ENCODE measurements at regions not wholly inside any gene's neighbourhood (a gene's known extent, or its start where the extent isn't known, plus 50 kb on each side); places are given as distances from the start of the nearest gene placed in this dataset.
A peak's percentile ranks its signal among the peaks of the same experiment; 100 is the strongest.
"Not testable (repeated sequence)": the region's sequence is repeated elsewhere in the genome, so short reads cannot be mapped to it uniquely, and the experiment has no call there.

GRCh38 chrX:25151749-25152148 is 136.0 kb upstream of the ARX start:
- DNase-seq (ENCODE audit: low spot score in 2 of 2) = no peak
- FAIRE-seq = no peak

GRCh38 chrX:25144043-25144940 is 128.5 kb upstream of the ARX start:
- FAIRE-seq = no peak
- DNase-seq (ENCODE audit: low spot score in 2 of 2) = peak in 1 of 2 donors; percentile 2

GRCh38 chrX:25143596-25143995 is 127.8 kb upstream of the ARX start:
- DNase-seq (ENCODE audit: low spot score in 2 of 2) (no peak), FAIRE-seq (no peak)

- no peak for FAIRE-seq
- DNase-seq (ENCODE audit: low spot score in 2 of 2) = no peak
Measured at GRCh38 chrX:25141684-25142083, 125.9 kb upstream of the ARX start.

- FAIRE-seq (no peak), DNase-seq (ENCODE audit: low spot score in 2 of 2) (no peak)
Measured at GRCh38 chrX:25131055-25131454, 115.3 kb upstream of the ARX start.

- FAIRE-seq (no peak), DNase-seq (ENCODE audit: low spot score in 2 of 2) (no peak)
Measured at GRCh38 chrX:25130619-25131018, 114.9 kb upstream of the ARX start.

GRCh38 chrX:25125483-25125882 is 109.7 kb upstream of the ARX start:
- FAIRE-seq = no peak

GRCh38 chrX:25124391-25124790 is 108.6 kb upstream of the ARX start:
- DNase-seq (ENCODE audit: low spot score in 2 of 2) (no peak), FAIRE-seq (no peak)

More at GRCh38 chrX:25125483-25125882, 109.7 kb upstream of the ARX start:
- DNase-seq (ENCODE audit: low spot score in 2 of 2) = no peak

- FAIRE-seq = no peak
- DNase-seq (ENCODE audit: low spot score in 2 of 2) = no peak
Measured at GRCh38 chrX:25112156-25112555, 96.4 kb upstream of the ARX start.

- FAIRE-seq (no peak), DNase-seq (ENCODE audit: low spot score in 2 of 2) (no peak)
Measured at GRCh38 chrX:25108481-25108880, 92.7 kb upstream of the ARX start.

GRCh38 chrX:25105221-25105620 is 89.5 kb upstream of the ARX start:
- DNase-seq (ENCODE audit: low spot score in 2 of 2) (no peak), FAIRE-seq (no peak)

GRCh38 chrX:25096522-25097045 is 80.8 kb upstream of the ARX start:
- no peak for DNase-seq (ENCODE audit: low spot score in 2 of 2)
- FAIRE-seq = no peak

- FAIRE-seq; DNase-seq (ENCODE audit: low spot score in 2 of 2): not testable (repeated sequence)
Measured at GRCh38 chrX:25091152-25091551, 75.4 kb upstream of the ARX start.

- FAIRE-seq = no peak
- no peak for DNase-seq (ENCODE audit: low spot score in 2 of 2)
Measured at GRCh38 chrX:25084446-25084845, 68.7 kb upstream of the ARX start.

- DNase-seq (ENCODE audit: low spot score in 2 of 2) (no peak), FAIRE-seq (no peak)
Measured at GRCh38 chrX:25083661-25084060, 67.9 kb upstream of the ARX start.

GRCh38 chrX:25079020-25079419 is 63.3 kb upstream of the ARX start:
- FAIRE-seq (no peak), DNase-seq (ENCODE audit: low spot score in 2 of 2) (no peak)

GRCh38 chrX:25076941-25077500 is 61.3 kb upstream of the ARX start:
- DNase-seq (ENCODE audit: low spot score in 2 of 2) = no peak
- FAIRE-seq = no peak

- no peak for FAIRE-seq
- no peak for DNase-seq (ENCODE audit: low spot score in 2 of 2)
Measured at GRCh38 chrX:25072247-25072646, 56.5 kb upstream of the ARX start.

- DNase-seq (ENCODE audit: low spot score in 2 of 2) (no peak), FAIRE-seq (no peak)
Measured at GRCh38 chrX:25070038-25070437, 54.3 kb upstream of the ARX start.

GRCh38 chrX:25069209-25069608 is 53.4 kb upstream of the ARX start:
- FAIRE-seq = no peak
- no peak for DNase-seq (ENCODE audit: low spot score in 2 of 2)

GRCh38 chrX:25068340-25068739 is 52.6 kb upstream of the ARX start:
- FAIRE-seq (no peak), DNase-seq (ENCODE audit: low spot score in 2 of 2) (no peak)

All from frontal cortex (tissue), 3 donors.